Vagina (tissue), 2 donors: ENCODE measurements at regions not wholly inside any gene's neighbourhood (a gene's known extent, or its start where the extent isn't known, plus 50 kb on each side); places are given as distances from the start of the nearest gene placed in this dataset.
"Not testable (repeated sequence)": the region's sequence is repeated elsewhere in the genome, so short reads cannot be mapped to it uniquely, and the experiment has no call there.

Experiments used
- DNase-seq, 2 donors: peaks; one replicate each; pipeline ENCODE4 v3.0.0-alpha.2; 2017; ENCODE audit errors: extremely low spot score in 2 of 2
- H3K27ac ChIP-seq: fragments of 200-600 bp; sonication (generic); one replicate; pipeline ENCODE4 v1.5.1; 2019
- H3K27me3 ChIP-seq: fragments of 200-600 bp; sonication (generic); one replicate; pipeline ENCODE4 v1.5.1; 2019
- H3K36me3 ChIP-seq, 2 donors: fragments of 200-600 bp; sonication (generic); one replicate each; pipeline ENCODE4 v1.5.1; 2017 to 2019
- H3K4me1 ChIP-seq: fragments of 200-600 bp; sonication (generic); one replicate; pipeline ENCODE4 v1.5.1; 2019
- H3K4me3 ChIP-seq, 2 donors: fragments of 200-600 bp; sonication (generic); 1 replicate in 1 of 2; 2 replicates in 1 of 2; pipeline ENCODE4 v1.5.1; 2016 to 2019
- H3K9me3 ChIP-seq: fragments of 200-600 bp; sonication (generic); one replicate; pipeline ENCODE4 v1.5.1; 2019
- POLR2A ChIP-seq, 2 donors: fragments of 450-650 bp; IDR thresholded peaks; one replicate each; pipeline ENCODE4 v1.6.1; 2017; ENCODE audit warnings: antibody characterized with exemption in 2 of 2, mild to moderate bottlenecking in 2 of 2, moderate library complexity in 2 of 2
- POLR2AphosphoS5 ChIP-seq, 2 donors: sonication (generic); formaldehyde crosslinking; IDR thresholded peaks; one replicate each; pipeline ENCODE4 v1.9.0; 2017; ENCODE audit warnings: antibody characterized with exemption in 2 of 2, mild to moderate bottlenecking in 2 of 2, low read depth in 1 of 2; ENCODE audit not compliant: insufficient read depth in 1 of 2
- intact Hi-C: fragments of 100-400 bp; cut with DNase I; formaldehyde crosslinking; loops from one replicate; pipeline ENCODE4 v1.15.1; 2023
- TF ChIP-seq, protein P1 (sequence below), 3 experiments: fragments of 450-650 bp in 2 of 3; fragments of 200-600 bp in 1 of 3; sonication (generic) in 1 of 3; IDR thresholded peaks; one replicate each; pipeline ENCODE4 v1.5.1; 2017 to 2019; ENCODE audit warnings: antibody characterized with exemption in 3 of 3, mild to moderate bottlenecking in 2 of 3, moderate library complexity in 2 of 3

DNA sequence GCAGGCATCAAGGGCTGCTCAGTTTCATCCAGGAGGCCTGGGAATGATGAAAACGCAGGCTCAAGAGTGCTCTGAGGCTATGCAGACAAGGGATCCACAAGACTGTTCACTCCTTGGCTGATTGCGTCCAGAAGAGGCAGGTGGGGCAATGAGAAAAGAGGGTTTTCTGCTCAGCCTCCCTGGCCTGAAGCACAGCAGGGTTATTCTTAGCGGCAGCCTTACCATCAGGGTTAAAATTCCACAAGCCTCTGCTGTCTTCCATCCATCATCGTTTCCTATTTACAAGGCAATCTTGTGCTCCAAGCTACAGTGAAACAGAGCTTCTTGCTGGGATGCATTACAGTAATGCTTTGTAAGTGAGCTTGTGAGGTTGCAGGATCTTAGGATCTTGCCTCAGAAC is 129.4 kb upstream of the SHH start:
- H3K4me1 ChIP-seq, result no peaks in the 10 kb centered on the region
- H3K4me3 ChIP-seq, result no peak overlapping the region
- no peaks in the 10 kb centered on the region for H3K9me3 ChIP-seq
- no peaks in the 10 kb centered on the region for H3K36me3 ChIP-seq
- no peak for TF ChIP-seq POLR2AphosphoS5 (IDR thresholded peaks at IDR 0.05; ENCODE audit: insufficient read depth in 1 of 2, low read depth in 1 of 2)
- no peak for TF ChIP-seq POLR2A (IDR thresholded peaks at IDR 0.05)
- TF ChIP-seq, protein P1, sequence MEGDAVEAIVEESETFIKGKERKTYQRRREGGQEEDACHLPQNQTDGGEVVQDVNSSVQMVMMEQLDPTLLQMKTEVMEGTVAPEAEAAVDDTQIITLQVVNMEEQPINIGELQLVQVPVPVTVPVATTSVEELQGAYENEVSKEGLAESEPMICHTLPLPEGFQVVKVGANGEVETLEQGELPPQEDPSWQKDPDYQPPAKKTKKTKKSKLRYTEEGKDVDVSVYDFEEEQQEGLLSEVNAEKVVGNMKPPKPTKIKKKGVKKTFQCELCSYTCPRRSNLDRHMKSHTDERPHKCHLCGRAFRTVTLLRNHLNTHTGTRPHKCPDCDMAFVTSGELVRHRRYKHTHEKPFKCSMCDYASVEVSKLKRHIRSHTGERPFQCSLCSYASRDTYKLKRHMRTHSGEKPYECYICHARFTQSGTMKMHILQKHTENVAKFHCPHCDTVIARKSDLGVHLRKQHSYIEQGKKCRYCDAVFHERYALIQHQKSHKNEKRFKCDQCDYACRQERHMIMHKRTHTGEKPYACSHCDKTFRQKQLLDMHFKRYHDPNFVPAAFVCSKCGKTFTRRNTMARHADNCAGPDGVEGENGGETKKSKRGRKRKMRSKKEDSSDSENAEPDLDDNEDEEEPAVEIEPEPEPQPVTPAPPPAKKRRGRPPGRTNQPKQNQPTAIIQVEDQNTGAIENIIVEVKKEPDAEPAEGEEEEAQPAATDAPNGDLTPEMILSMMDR (IDR thresholded peaks at IDR 0.05), result no peak
- DNase-seq, result no peak
- intact Hi-C loops, result no loop called here
- no peaks in the 10 kb centered on the region for H3K27me3 ChIP-seq
- H3K27ac ChIP-seq, result no peak overlapping the region

DNA sequence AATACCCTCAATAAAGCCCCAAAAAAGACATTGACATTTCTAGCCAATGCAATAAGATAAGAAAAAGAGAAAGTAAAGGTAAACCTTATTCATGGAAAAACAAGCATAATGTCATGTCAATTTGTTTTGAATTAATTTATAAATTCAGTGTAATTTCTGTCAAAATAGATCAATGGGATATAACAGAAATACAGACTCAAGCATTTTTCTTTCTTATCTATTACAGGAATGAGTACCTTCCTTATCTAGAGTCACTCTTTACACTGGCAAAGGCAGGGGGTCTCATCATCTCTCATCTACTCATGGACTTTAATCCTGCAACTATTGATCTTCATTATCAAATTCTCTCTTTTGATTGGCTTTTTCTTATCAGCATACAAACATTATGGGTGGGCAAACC is 127.1 kb upstream of the SHH start:
- H3K4me1 ChIP-seq, result no peaks in the 10 kb centered on the region
- H3K9me3 ChIP-seq, result no peaks in the 10 kb centered on the region
- H3K4me3 ChIP-seq, result no peak overlapping the region
- no peak overlapping the region for H3K27ac ChIP-seq
- intact Hi-C loops, result no loop called here
- TF ChIP-seq POLR2A (IDR thresholded peaks at IDR 0.05) (no peak), POLR2AphosphoS5 (IDR thresholded peaks at IDR 0.05; ENCODE audit: insufficient read depth in 1 of 2, low read depth in 1 of 2) (no peak)
- TF ChIP-seq, protein P1 (IDR thresholded peaks at IDR 0.05), result no peak
- no peaks in the 10 kb centered on the region for H3K27me3 ChIP-seq
- no peak for DNase-seq
- H3K36me3 ChIP-seq, result no peaks in the 10 kb centered on the region

DNA sequence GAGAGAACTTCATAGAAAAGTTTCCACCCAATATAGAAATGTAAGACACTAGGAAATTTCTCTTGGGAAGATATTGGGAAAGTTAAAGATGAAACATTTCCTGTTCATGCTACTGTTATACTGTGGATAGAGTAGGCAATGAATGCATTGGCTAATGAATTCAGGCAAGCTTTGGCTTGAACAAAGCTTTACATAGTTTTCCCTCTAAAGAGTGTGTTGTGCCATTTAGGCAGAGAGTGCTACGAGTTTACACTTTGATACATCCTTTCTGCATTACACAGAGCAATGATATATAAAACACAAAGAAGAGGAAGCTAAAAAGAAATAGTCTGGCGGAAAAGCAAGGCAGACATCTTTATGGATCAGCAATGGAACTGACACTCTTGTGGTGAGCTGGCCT is 125.9 kb upstream of the SHH start:
- Histone ChIP-seq H3K36me3 (no peaks in the 10 kb centered on the region), H3K4me3 (no peak overlapping the region), H3K9me3 (no peaks in the 10 kb centered on the region), H3K27me3 (no peaks in the 10 kb centered on the region), H3K27ac (no peak overlapping the region), H3K4me1 (no peaks in the 10 kb centered on the region)
- no peak for DNase-seq
- no peak for TF ChIP-seq POLR2A (IDR thresholded peaks at IDR 0.05)
- TF ChIP-seq POLR2AphosphoS5 (IDR thresholded peaks at IDR 0.05; ENCODE audit: insufficient read depth in 1 of 2, low read depth in 1 of 2), result no peak
- TF ChIP-seq, protein P1 (IDR thresholded peaks at IDR 0.05), result no peak
- intact Hi-C loops, result no loop called here

DNA sequence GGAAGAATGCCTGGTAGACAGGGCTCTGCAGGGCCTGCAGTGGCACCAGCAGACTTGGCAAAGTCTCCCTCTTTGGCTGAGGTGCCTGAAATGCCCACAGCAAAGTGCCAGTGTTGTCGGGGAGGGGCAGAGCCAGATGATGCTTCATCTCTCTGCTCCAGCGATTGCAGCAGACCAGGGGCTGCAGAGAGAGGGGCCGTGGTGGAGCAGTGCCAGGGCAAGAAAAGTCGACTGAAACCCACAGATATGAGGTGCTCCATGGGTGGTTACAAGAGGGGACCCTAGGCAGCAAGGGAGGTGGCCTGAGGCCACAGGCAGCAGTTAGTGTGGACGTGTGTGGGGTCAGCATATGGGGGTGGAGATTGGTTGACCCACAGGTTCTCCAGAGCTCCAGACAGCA is 123.5 kb upstream of the SHH start:
- intact Hi-C loops, result no loop called here
- TF ChIP-seq POLR2AphosphoS5 (IDR thresholded peaks at IDR 0.05; ENCODE audit: insufficient read depth in 1 of 2, low read depth in 1 of 2), result no peak
- TF ChIP-seq, protein P1 (IDR thresholded peaks at IDR 0.05), result no peak
- TF ChIP-seq POLR2A (IDR thresholded peaks at IDR 0.05), result no peak

DNA sequence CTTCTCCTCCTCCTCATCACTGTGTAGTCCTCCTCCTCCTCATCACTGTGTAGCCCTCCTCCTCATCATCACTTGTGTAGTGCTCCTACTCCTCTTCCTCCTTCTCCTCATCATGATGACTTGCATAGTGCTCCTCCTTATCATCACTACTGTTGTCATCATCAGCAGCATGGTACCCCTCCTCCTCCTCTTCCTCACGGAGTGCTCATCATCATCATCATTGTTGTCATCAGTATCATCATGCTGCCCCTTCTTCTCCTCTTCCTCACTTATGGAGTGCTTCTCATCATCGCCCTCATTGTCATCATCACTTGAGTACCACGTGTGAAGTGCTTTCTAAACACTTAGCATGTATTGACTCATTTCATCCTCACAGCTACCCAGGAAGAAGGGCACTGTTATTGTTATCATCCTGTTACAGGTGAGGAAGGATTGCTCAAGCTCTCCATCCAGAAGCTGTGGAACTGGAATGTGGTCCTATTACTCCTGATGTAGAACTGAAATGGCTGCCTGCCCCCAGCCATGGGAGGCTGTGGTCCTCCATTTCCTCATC is 122.8 kb upstream of the SHH start:
- Histone ChIP-seq H3K27me3 (no peaks in the 10 kb centered on the region), H3K9me3 (no peaks in the 10 kb centered on the region), H3K27ac (no peak overlapping the region), H3K4me3 (no peak overlapping the region), H3K36me3 (no peaks in the 10 kb centered on the region), H3K4me1 (no peaks in the 10 kb centered on the region)
- TF ChIP-seq, protein P1 (IDR thresholded peaks at IDR 0.05), result no peak
- TF ChIP-seq POLR2A (IDR thresholded peaks at IDR 0.05), result no peak
- no peak for TF ChIP-seq POLR2AphosphoS5 (IDR thresholded peaks at IDR 0.05; ENCODE audit: insufficient read depth in 1 of 2, low read depth in 1 of 2)
- intact Hi-C loops, result no loop called here
- no peak for DNase-seq

More for the DNA sequence above, 123.5 kb upstream of the SHH start:
- H3K4me3 ChIP-seq, result no peak overlapping the region
- DNase-seq, result no peak
- H3K27me3 ChIP-seq, result no peaks in the 10 kb centered on the region
- no peaks in the 10 kb centered on the region for H3K9me3 ChIP-seq
- no peaks in the 10 kb centered on the region for H3K36me3 ChIP-seq
- no peaks in the 10 kb centered on the region for H3K4me1 ChIP-seq
- H3K27ac ChIP-seq, result no peak overlapping the region

DNA sequence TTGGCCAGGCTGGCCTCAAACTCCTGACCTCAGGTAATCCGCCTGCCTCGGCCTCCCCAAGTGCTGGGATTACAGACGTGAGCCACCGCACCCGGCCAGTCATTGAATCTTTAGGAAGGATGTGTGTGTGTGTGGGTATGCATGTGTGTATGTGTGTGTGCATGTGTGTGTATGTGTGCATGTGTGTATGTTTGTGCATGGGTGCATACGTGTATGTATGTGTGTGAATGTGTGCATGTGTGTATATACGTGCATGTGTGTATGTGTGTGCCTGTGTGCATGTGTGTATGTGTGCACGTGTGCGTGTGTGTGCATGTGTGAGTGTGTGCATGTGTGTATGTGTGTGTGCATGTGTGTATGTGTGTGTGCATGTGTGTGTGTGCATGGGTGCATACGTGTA is 120.1 kb upstream of the SHH start:
- intact Hi-C loops, H3K9me3 ChIP-seq, H3K4me1 ChIP-seq, H3K36me3 ChIP-seq, H3K4me3 ChIP-seq, H3K27me3 ChIP-seq, H3K27ac ChIP-seq, DNase-seq: not testable (repeated sequence)
